ENCODE measurements at regions not wholly inside any gene's neighbourhood (a gene's known extent, or its start where the extent isn't known, plus 50 kb on each side); places are given as distances from the start of the nearest gene placed in this dataset.

DNA sequence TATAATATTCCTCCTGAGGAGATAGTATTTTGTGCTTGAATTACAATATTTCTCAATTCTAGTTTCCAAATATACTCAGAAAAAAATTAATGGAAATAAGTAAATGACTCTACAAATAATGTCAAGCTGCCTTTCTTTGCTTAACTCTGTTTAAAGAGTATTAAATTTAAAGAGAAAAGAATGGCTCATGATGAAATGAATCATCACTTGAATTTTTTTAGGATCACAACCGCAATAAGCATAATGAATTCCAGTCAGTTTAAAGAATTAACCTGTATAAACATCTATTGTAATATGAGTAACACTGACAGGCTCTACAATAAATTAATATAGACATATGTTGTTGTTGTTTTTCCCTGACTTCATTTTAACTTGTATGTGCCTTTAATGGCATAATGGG, 266.2 kb upstream of the ADGRB3 start:
- Histone ChIP-seq H3K4me3 (no peak overlapping the region), H3K27ac (no peak overlapping the region), H3K9me3 (no peaks in the 10 kb centered on the region), H3K36me3 (no peaks in the 10 kb centered on the region), H3K4me1 (ENCODE audit: control insufficient read depth in 1 of 2, low read depth in 2 of 2) (no peaks in the 10 kb centered on the region), H3K27me3 (replicated peaks; ENCODE audit: insufficient read depth) (no peaks in the 10 kb centered on the region)
- no peak for ATAC-seq (ENCODE audit: insufficient number of reproducible peaks, low FRiP score, low read depth)
- TF ChIP-seq, protein P1, sequence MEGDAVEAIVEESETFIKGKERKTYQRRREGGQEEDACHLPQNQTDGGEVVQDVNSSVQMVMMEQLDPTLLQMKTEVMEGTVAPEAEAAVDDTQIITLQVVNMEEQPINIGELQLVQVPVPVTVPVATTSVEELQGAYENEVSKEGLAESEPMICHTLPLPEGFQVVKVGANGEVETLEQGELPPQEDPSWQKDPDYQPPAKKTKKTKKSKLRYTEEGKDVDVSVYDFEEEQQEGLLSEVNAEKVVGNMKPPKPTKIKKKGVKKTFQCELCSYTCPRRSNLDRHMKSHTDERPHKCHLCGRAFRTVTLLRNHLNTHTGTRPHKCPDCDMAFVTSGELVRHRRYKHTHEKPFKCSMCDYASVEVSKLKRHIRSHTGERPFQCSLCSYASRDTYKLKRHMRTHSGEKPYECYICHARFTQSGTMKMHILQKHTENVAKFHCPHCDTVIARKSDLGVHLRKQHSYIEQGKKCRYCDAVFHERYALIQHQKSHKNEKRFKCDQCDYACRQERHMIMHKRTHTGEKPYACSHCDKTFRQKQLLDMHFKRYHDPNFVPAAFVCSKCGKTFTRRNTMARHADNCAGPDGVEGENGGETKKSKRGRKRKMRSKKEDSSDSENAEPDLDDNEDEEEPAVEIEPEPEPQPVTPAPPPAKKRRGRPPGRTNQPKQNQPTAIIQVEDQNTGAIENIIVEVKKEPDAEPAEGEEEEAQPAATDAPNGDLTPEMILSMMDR (IDR thresholded peaks at IDR 0.05) = no peak
- no peak for DNase-seq (ENCODE audit: low spot score)

DNA sequence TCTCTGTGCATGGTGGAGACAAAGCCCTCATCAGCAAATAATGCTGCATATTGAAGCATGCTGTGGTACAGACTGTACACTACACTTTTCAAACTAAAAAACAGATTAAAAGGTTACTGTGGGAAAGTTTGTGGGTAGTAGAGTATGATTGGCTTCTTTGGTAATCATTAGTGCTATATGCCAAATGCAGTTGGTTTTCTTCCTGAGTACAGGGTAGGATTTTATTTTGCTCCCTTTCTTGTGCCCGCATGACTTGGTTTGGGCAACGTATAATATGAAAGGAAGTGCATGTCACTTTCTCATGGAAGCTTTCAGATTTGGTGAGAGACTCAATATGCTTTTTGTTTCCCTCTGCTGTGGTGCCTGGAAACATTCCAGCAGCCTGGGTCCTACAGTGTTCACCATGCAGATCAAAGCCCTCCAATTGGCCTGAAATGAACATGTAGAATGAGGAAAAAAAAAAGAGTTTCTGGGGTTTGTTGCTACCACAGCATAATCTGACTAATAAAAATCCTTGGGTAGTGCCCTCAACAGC, 270.7 kb upstream of the ADGRB3 start:
- ATAC-seq (ENCODE audit: insufficient number of reproducible peaks, low FRiP score, low read depth) (no peak), DNase-seq (ENCODE audit: low spot score) (no peak)
- H3K27me3 ChIP-seq (replicated peaks; ENCODE audit: insufficient read depth) = no peaks in the 10 kb centered on the region
- H3K4me1 ChIP-seq (ENCODE audit: control insufficient read depth in 1 of 2, low read depth in 2 of 2) = no peaks in the 10 kb centered on the region
- no peaks in the 10 kb centered on the region for H3K9me3 ChIP-seq
- no peaks in the 10 kb centered on the region for H3K36me3 ChIP-seq
- no peak overlapping the region for H3K27ac ChIP-seq
- H3K4me3 ChIP-seq = no peak overlapping the region
- TF ChIP-seq, protein P1 (IDR thresholded peaks at IDR 0.05) = no peak

DNA sequence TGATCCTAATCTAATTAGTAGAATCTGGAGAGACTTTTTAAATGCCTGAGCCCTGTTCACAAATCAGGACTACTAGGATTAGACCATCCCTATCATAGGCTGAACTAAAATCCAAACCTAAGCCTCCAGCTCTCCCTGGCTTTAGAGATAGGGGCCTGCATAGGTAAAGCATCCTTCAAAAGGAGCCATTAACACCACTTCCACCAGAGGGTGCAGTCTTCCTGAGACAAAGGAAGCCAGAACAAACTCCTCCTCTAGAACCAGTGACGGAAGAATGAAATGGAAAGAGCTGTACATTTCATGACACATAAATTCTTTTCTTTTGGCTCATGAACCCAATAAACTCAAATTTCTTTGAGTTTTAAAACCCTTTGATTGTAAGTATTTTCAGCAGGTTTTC, 291.2 kb upstream of the ADGRB3 start:
- Histone ChIP-seq H3K27me3 (replicated peaks; ENCODE audit: insufficient read depth) (no peaks in the 10 kb centered on the region), H3K36me3 (no peaks in the 10 kb centered on the region), H3K4me1 (ENCODE audit: control insufficient read depth in 1 of 2, low read depth in 2 of 2) (no peaks in the 10 kb centered on the region), H3K9me3 (no peaks in the 10 kb centered on the region), H3K4me3 (no peak overlapping the region), H3K27ac (no peak overlapping the region)
- ATAC-seq (ENCODE audit: insufficient number of reproducible peaks, low FRiP score, low read depth) = no peak
- TF ChIP-seq, protein P1 (IDR thresholded peaks at IDR 0.05) = no peak
- DNase-seq (ENCODE audit: low spot score) = no peak

DNA sequence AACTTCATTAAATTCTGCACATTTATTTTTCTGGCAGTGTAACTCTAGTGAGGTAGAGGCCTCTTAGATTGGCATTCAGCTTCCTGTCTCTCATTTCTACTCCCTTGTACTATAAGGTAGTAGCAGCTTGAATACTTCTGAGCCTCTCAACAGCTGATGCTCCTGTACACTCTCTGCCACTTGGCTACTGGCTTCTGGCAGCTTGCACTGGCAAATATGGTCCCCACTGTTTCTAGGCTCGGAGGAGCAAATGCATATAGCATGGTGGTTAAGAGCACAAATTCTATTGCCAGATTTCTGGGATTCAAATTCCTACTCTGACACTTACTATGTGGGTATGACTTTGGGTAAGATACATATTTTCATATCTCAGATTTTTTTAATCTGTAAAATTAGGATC, 292.8 kb upstream of the ADGRB3 start:
- Histone ChIP-seq H3K27ac (no peak overlapping the region), H3K36me3 (no peaks in the 10 kb centered on the region), H3K9me3 (no peaks in the 10 kb centered on the region), H3K4me3 (no peak overlapping the region), H3K27me3 (replicated peaks; ENCODE audit: insufficient read depth) (no peaks in the 10 kb centered on the region), H3K4me1 (ENCODE audit: control insufficient read depth in 1 of 2, low read depth in 2 of 2) (no peaks in the 10 kb centered on the region)
- DNase-seq (ENCODE audit: low spot score) (no peak), ATAC-seq (ENCODE audit: insufficient number of reproducible peaks, low FRiP score, low read depth) (no peak)
- TF ChIP-seq, protein P1 (IDR thresholded peaks at IDR 0.05) = no peak

DNA sequence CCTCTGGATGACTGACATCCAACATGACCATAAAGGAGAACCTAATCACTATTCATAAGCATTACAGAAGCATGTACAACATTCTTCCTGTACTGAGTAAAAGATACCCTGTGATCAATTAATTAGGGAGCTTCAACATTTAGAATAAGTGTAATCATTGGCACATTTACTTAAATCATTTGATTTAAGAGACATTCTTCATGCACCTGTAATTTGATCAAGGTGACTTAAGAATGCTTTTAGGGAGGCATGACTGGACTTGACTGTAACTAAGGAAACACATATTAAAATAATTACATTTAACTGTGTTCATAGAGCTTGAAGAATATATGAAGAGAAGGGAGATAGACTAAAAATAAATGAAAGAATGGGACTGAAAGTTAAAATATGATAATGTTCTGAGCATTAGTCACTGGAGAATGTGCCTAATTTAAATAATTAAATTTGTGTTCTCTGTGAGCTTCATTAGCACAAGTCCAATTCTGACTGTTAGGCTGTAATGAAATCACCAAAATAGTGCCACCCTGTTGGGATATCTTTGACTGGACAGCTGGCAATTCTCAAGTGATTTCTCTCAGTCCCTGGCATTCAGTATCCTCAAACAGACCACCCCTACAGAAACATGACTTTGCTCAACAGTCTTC, 295.5 kb upstream of the ADGRB3 start:
- TF ChIP-seq, protein P1 (IDR thresholded peaks at IDR 0.05) = no peak
- H3K36me3 ChIP-seq = no peaks in the 10 kb centered on the region
- H3K27me3 ChIP-seq (replicated peaks; ENCODE audit: insufficient read depth) = no peaks in the 10 kb centered on the region
- ATAC-seq (ENCODE audit: insufficient number of reproducible peaks, low FRiP score, low read depth) (no peak), DNase-seq (ENCODE audit: low spot score) (no peak)
- no peaks in the 10 kb centered on the region for H3K9me3 ChIP-seq
- H3K27ac ChIP-seq = no peak overlapping the region
- H3K4me3 ChIP-seq = no peak overlapping the region
- H3K4me1 ChIP-seq (ENCODE audit: control insufficient read depth in 1 of 2, low read depth in 2 of 2) = no peaks in the 10 kb centered on the region

Data from thoracic aorta (tissue), 2 donors.